Kidney (tissue), 13 donors: ENCODE measurements at regions not wholly inside any gene's neighbourhood (a gene's known extent, or its start where the extent isn't known, plus 50 kb on each side); places are given as distances from the start of the nearest gene placed in this dataset.

Experiments
- DNase-seq, 5 donors: peaks; one replicate each; pipeline ENCODE4 v3.0.0-alpha.2; 2013 to 2020
- FAIRE-seq: peaks from 2 replicates; lab custom pipeline; 2012; peaks lifted over from hg19 to GRCh38; lab: Jason Lieb, UNC
- H3K27ac ChIP-seq, 2 donors: one replicate each; pipeline ENCODE4 v1.7.0; 2013; ENCODE audit warnings: low read depth in 2 of 2, low read length in 2 of 2, inconsistent platforms in 1 of 2
- H3K27me3 ChIP-seq: one replicate; pipeline ENCODE4 v1.7.1; 2013; ENCODE audit warnings: low read length, inconsistent platforms; ENCODE audit not compliant: control insufficient read depth, insufficient read depth
- H3K36me3 ChIP-seq, 3 donors: one replicate each; pipeline versions ENCODE4 v1.7.0 to v1.7.1; 2013; ENCODE audit warnings: low read length in 3 of 3, control low read depth in 1 of 3, inconsistent platforms in 1 of 3; ENCODE audit not compliant: insufficient read depth in 3 of 3, control insufficient read depth in 2 of 3
- H3K4me1 ChIP-seq, 3 donors: one replicate each; pipeline versions ENCODE4 v1.7.0 to v1.7.1; 2013; ENCODE audit warnings: low read length in 3 of 3, inconsistent platforms in 1 of 3, low read depth in 1 of 3; ENCODE audit not compliant: control insufficient read depth in 2 of 3, insufficient read depth in 2 of 3
- H3K4me3 ChIP-seq, 3 donors: one replicate each; pipeline versions ENCODE4 v1.7.0 to v1.8.1; 2013; ENCODE audit warnings: low read length in 3 of 3, control low read depth in 1 of 3, inconsistent platforms in 1 of 3
- H3K9ac ChIP-seq, 3 donors: one replicate each; pipeline versions ENCODE4 v1.7.0 to v1.7.1; 2013; ENCODE audit warnings: low read length in 3 of 3, control low read depth in 1 of 3, inconsistent platforms in 1 of 3
- H3K9me3 ChIP-seq, 3 donors: one replicate each; pipeline versions ENCODE4 v1.7.0 to v1.7.1; 2013; ENCODE audit warnings: low read length in 3 of 3, control low read depth in 1 of 3, inconsistent platforms in 1 of 3; ENCODE audit not compliant: control insufficient read depth in 2 of 3, insufficient read depth in 1 of 3
- intact Hi-C: fragments of 100-400 bp; cut with DNase I; formaldehyde crosslinking; loops from one replicate; pipeline ENCODE4 v1.11.1; 2022
- TF ChIP-seq, protein P1 (sequence below): IDR thresholded peaks from 3 replicates; pipeline ENCODE4 v1.5.1; 2012; ENCODE audit warnings: mild to moderate bottlenecking, moderate library complexity, borderline replicate concordance; ENCODE audit not compliant: insufficient read depth; ENCODE audit errors: extremely low read depth
- donor health status: control.
- donor health status: control.
- donor health status: control.
- donor health status: control.
- donor health status: control.
- donor health status: DM: yes; HTN: yes; CAD: no.
- donor health status: Normal renal cell carcinoma (clear cell type).

DNA sequence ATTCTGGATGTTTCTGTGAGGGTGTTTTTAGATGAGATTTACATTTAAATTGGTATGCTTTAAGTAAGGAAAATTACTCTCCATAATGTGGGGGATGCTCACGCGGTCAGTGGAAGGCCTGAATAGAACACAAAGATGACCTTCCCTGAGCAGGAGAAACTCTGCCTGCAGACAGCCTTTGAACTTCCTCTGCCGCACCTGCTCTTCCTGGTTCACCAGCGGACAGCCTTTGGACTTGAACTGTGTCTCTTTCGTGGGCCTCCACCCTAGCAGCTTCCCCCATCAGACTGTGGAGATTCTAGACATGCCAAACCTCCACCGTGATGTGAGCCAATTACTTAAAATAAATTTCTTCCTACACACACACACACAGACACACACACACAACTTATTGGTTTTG, 210.7 kb downstream of the EFCAB11 start:
- H3K27ac ChIP-seq = no peak overlapping the region
- intact Hi-C loops = no loop called here
- TF ChIP-seq, protein P1, sequence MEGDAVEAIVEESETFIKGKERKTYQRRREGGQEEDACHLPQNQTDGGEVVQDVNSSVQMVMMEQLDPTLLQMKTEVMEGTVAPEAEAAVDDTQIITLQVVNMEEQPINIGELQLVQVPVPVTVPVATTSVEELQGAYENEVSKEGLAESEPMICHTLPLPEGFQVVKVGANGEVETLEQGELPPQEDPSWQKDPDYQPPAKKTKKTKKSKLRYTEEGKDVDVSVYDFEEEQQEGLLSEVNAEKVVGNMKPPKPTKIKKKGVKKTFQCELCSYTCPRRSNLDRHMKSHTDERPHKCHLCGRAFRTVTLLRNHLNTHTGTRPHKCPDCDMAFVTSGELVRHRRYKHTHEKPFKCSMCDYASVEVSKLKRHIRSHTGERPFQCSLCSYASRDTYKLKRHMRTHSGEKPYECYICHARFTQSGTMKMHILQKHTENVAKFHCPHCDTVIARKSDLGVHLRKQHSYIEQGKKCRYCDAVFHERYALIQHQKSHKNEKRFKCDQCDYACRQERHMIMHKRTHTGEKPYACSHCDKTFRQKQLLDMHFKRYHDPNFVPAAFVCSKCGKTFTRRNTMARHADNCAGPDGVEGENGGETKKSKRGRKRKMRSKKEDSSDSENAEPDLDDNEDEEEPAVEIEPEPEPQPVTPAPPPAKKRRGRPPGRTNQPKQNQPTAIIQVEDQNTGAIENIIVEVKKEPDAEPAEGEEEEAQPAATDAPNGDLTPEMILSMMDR = no peak
- FAIRE-seq (no peak), DNase-seq (no peak)
- no peaks in the 10 kb centered on the region for H3K4me1 ChIP-seq
- H3K27me3 ChIP-seq = no peaks in the 10 kb centered on the region
- H3K4me3 ChIP-seq = no peak overlapping the region
- no peaks in the 10 kb centered on the region for H3K9me3 ChIP-seq
- no peaks in the 10 kb centered on the region for H3K36me3 ChIP-seq
- no peak overlapping the region for H3K9ac ChIP-seq

DNA sequence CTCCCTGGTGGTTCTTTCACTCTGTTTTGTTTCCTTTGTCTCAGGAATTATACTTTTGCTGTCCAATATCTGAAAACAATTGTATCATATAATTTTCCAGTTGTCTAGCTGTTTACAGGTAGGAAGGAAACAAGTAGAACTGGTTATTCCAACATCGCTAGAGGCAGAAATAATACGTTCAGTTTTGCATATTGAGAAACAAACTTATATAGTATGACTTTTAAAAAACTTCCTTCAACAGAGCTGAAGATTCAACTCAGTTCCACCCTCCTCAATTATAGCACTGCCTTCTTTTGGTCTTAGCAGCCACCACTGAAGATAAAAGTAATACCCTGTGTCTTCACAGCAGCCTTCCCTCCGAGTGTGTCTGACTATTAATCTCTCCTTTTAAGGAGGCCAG, 214.3 kb downstream of the EFCAB11 start:
- DNase-seq (peak in 2 of 5 donors; percentile 17 to 21), FAIRE-seq (no peak)
- Histone ChIP-seq H3K36me3 (no peaks in the 10 kb centered on the region), H3K4me3 (no peak overlapping the region), H3K9ac (no peak overlapping the region), H3K27ac (no peak overlapping the region), H3K9me3 (no peaks in the 10 kb centered on the region), H3K4me1 (no peaks in the 10 kb centered on the region), H3K27me3 (no peaks in the 10 kb centered on the region)
- TF ChIP-seq, protein P1 = no peak
- intact Hi-C loops = no loop called here

DNA sequence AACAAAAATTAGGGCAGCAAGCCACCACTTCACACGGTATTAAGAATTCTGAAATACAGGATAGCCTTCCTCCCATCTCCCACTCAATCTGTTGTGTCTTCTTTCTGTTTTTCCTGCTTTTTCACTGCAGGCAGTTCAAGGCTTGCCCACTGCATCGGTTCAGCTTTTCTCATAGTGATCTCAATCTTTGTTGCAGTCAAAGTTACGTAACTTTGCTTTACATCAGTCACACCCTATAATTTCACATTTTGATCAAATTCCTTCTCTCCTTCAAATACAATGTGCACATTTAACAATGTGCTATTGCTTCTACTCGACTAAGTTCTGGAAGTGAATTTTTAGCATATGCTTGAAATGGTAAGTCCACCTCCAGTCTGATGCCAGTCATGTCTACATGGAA, 217.6 kb downstream of the EFCAB11 start:
- TF ChIP-seq, protein P1 = no peak
- H3K27ac ChIP-seq = no peak overlapping the region
- intact Hi-C loops = no loop called here
- FAIRE-seq (no peak), DNase-seq (no peak)
- no peaks in the 10 kb centered on the region for H3K4me1 ChIP-seq
- H3K36me3 ChIP-seq = no peaks in the 10 kb centered on the region
- H3K9me3 ChIP-seq = no peaks in the 10 kb centered on the region
- H3K4me3 ChIP-seq = no peak overlapping the region
- H3K9ac ChIP-seq = no peak overlapping the region
- no peaks in the 10 kb centered on the region for H3K27me3 ChIP-seq

DNA sequence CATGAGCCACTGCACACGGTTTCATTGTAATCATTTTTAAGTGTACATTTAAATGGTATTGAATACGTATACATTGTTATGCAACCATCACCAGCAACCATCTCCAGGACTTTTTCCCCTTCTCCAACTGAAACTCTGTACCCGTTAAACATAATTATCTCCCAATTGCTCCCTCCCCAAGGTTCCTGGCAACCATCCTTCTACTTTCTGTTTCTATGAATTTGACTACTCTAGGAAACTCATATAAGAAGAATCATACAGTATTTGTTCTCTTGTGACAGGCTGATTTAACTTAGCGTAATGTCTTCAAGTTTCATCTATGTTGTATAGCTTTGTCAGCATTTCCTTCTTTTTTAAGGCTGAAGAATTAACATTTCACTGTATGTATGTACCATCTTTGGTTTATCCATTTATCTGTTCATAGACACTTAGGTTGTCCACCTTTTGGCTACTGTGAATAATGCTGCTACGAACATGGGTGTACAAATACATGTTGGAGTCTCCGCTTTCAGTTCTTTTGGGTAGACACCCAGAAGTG, 223.1 kb downstream of the EFCAB11 start:
- Histone ChIP-seq H3K4me3 (no peak overlapping the region), H3K36me3 (no peaks in the 10 kb centered on the region), H3K27ac (no peak overlapping the region), H3K9me3 (no peaks in the 10 kb centered on the region), H3K4me1 (no peaks in the 10 kb centered on the region), H3K27me3 (no peaks in the 10 kb centered on the region), H3K9ac (no peak overlapping the region)
- no peak for DNase-seq
- no peak for FAIRE-seq
- TF ChIP-seq, protein P1 = no peak
- intact Hi-C loops = no loop called here
